ENCODE measurements at regions not wholly inside any gene's neighbourhood (a gene's known extent, or its start where the extent isn't known, plus 50 kb on each side); places are given as distances from the start of the nearest gene placed in this dataset.
A peak's percentile ranks its signal among the peaks of the same experiment; 100 is the strongest.

GRCh38 chr19:29401712-29402421 lies 123.9 kb upstream of the VSTM2B start:
- H3K36me3 Mint-ChIP-seq (ENCODE audit: low read depth) = no peaks in the 10 kb centered on the region
- H3K4me3 Mint-ChIP-seq = no peak overlapping the region
- peaks cover 69% of the 10 kb centered on the region for H3K4me1 Mint-ChIP-seq
- DNase-seq = no peak
- H3K27me3 Mint-ChIP-seq (ENCODE audit: low read depth, poor library complexity) = peaks cover 25% of the 10 kb centered on the region
- no peak overlapping the region for H3K27ac Mint-ChIP-seq
- H3K9me3 Mint-ChIP-seq = no peaks in the 10 kb centered on the region
- no peak for TF ChIP-seq CTCF (IDR thresholded peaks at IDR 0.05)

- peaks cover 25% of the 10 kb centered on the region for H3K27me3 Mint-ChIP-seq (ENCODE audit: low read depth, poor library complexity)
- no peak for TF ChIP-seq CTCF (IDR thresholded peaks at IDR 0.05)
- H3K9me3 Mint-ChIP-seq = no peaks in the 10 kb centered on the region
- H3K4me3 Mint-ChIP-seq = no peak overlapping the region
- H3K27ac Mint-ChIP-seq = no peak overlapping the region
- H3K4me1 Mint-ChIP-seq = peaks cover 65% of the 10 kb centered on the region
- H3K36me3 Mint-ChIP-seq (ENCODE audit: low read depth) = no peaks in the 10 kb centered on the region
- no peak for DNase-seq
These were observed 123.2 kb upstream of the VSTM2B start for GRCh38 chr19:29402563-29402962.

- Mint-ChIP-seq H3K4me1 (peaks cover 60% of the 10 kb centered on the region), H3K36me3 (ENCODE audit: low read depth) (no peaks in the 10 kb centered on the region), H3K4me3 (no peak overlapping the region), H3K27me3 (ENCODE audit: low read depth, poor library complexity) (peaks cover 23% of the 10 kb centered on the region), H3K9me3 (no peaks in the 10 kb centered on the region), H3K27ac (no peak overlapping the region)
- no peak for DNase-seq
- no peak for TF ChIP-seq CTCF (IDR thresholded peaks at IDR 0.05)
These were observed 121.8 kb upstream of the VSTM2B start for GRCh38 chr19:29404015-29404414.

- peaks cover 55% of the 10 kb centered on the region for H3K4me1 Mint-ChIP-seq
- no peak overlapping the region for H3K27ac Mint-ChIP-seq
- H3K27me3 Mint-ChIP-seq (ENCODE audit: low read depth, poor library complexity) = peaks cover 14% of the 10 kb centered on the region
- H3K9me3 Mint-ChIP-seq = no peaks in the 10 kb centered on the region
- DNase-seq = peak; percentile 45
- no peaks in the 10 kb centered on the region for H3K36me3 Mint-ChIP-seq (ENCODE audit: low read depth)
- no peak overlapping the region for H3K4me3 Mint-ChIP-seq
- no peak for TF ChIP-seq CTCF (IDR thresholded peaks at IDR 0.05)
These were observed 120.7 kb upstream of the VSTM2B start for GRCh38 chr19:29404951-29405727.

- Mint-ChIP-seq H3K36me3 (ENCODE audit: low read depth) (no peaks in the 10 kb centered on the region), H3K4me3 (no peak overlapping the region), H3K27me3 (ENCODE audit: low read depth, poor library complexity) (peaks cover 14% of the 10 kb centered on the region), H3K27ac (no peak overlapping the region), H3K9me3 (no peaks in the 10 kb centered on the region), H3K4me1 (peaks cover 57% of the 10 kb centered on the region)
- DNase-seq = no peak
- no peak for TF ChIP-seq CTCF (IDR thresholded peaks at IDR 0.05)
These were observed 120.1 kb upstream of the VSTM2B start for GRCh38 chr19:29405728-29405995.

Measured in nephron progenitor cell (in vitro differentiated cells).